Glomerular visceral epithelial cell (primary cell): ENCODE measurements at regions not wholly inside any gene's neighbourhood (a gene's known extent, or its start where the extent isn't known, plus 50 kb on each side); places are given as distances from the start of the nearest gene placed in this dataset.
"Not testable (repeated sequence)": the region's sequence is repeated elsewhere in the genome, so short reads cannot be mapped to it uniquely, and the experiment has no call there.

Source experiments
- DNase-seq: peaks from one replicate; pipeline ENCODE4 v3.0.0-alpha.2; 2016; ENCODE audit errors: extremely low spot score

DNA sequence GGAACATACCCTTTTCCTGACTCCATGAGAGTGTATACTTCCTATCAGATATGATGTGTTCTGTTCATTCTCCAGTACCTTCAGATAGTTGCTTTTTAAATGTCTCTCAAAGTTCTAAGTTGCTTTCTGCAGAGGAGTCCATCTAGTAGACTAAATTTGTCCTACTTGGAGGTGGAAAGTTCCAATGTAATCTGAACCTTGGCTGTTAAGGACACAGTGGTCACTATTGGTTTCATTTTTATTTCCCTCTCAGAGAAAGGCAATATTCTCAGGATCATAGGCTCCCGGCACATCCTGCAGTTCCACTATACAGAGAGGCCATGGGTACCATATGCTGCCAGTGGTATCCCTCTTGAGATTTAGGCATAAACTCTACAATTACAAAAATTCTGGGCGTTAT, 634.6 kb downstream of the LRRC70 start:
- no peak for DNase-seq

DNA sequence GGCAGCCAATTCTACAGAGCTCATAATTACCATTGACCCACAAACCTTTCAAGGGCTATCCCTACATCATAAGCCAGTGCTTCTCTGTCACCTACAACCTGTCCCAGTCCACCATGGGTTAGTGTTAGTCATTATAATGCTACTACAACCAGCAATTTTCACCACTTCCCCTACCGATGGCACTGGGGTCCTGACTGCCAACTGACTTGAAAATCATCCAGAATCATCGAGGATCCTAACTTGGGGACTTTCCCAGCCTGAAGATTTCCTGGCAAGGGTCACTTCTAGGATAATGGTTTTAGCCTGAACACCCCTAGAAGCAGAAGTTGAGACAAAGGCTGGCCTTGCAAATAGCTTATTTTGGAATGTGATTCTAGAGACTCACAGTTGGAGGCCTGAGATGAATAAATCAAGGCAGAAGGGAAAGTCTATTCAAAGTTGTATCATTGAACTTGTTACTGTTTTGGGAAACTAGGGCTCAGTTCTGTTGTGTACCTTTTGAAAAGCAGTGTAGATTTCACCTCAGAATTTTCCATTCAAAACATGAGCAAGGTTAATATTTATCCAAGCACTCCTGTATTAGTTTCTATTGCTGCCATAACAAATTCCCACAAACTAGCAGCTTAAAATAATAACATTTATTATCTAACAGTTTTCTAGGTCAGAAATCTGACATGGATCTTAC, 633.0 kb downstream of the LRRC70 start:
- no peak for DNase-seq

DNA sequence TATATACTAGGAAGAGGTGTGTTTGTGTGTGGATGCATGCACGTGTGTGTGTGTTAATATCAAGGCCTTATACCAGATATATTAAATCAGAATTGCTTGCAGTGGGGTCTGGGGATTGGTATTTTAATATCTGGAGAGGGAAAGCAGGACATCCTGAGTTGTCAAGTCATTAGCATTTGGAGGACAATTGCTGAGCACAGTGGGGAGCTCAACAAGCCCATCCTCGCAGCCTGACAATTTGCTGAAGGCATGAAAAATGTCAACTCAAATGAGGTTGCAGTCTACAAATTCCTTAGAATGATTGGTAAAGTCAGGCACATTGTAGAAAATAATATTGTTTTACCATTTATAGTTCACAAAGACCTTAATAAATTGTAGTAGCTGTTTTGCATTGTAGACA, 627.4 kb downstream of the LRRC70 start:
- no peak for DNase-seq

DNA sequence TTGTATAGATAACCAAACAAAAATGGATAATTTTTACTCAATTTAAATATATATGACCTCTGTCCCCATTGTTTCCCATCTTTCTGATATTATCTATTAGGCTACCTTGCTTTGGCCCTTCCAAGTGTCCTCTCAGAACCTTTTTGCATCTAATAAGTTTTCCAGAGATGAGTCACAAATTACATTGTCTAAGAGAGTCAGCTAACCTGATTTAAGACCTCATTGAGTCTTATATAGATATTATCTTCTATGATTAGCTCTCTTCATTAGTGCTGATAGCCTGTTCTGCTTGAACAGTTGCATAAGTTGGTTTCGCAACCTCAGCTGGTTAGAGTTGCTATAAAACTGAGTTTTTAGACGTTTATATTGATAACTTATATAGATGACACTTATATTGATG, 623.1 kb downstream of the LRRC70 start:
- DNase-seq, result no peak

DNA sequence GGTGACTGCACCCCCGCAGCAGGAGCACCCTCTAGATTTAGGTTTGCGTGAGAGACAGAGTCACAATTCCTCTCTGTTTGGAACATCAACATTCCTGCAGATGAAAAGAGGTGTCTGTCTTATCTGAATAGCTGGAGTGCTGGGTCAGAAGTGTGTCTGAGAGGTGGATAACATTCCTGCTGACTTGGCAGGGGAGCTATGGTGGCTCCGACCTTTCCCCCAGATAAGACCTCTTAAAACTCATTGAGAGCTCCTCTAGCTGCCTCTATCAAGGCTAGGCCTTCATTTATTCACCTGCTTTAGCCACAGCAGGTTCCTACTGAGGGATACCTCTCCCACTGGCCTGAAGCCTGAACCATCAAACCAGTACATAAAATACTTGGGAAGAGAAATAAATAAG, 615.5 kb downstream of the LRRC70 start:
- DNase-seq, result no peak

DNA sequence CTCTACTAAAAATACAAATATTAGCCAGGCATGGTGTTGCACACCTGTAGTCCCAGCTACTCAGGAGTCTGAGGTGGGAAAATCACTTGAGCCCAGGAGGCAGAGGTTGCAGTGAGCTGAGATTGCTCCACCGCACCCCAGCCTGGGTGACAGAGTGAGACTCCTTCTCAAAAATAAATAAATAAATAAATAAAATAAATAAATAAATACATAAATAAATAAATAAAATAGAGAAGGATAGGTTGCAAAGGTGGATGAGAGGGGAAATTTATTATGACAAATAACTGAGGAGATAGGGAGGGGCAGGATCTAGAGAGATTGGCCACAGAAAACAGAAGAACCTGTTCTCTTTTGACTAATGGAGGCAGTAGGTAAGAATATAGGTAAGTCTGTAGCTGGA, 601.6 kb downstream of the LRRC70 start:
- not testable (repeated sequence) for DNase-seq

DNA sequence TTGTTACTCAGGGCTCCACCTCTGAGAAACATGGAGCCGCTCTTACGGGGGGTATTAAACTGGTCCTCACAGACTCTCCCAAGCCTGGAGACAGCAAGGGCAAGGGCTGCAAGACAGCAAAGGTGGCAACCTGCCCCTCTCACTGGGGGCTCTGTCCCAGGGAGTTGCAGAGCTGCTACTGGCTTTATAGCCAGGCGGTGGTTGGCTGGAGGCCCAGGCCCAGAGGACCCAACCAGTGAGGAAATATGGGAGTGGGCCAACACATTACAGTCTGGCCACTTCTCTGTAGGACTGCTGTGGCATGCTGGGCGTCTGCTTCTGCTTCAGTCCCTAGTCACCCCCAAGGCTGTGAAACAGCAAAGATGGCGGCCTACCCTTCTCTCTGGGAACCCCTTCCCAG, 597.2 kb downstream of the LRRC70 start:
- DNase-seq, result no peak

DNA sequence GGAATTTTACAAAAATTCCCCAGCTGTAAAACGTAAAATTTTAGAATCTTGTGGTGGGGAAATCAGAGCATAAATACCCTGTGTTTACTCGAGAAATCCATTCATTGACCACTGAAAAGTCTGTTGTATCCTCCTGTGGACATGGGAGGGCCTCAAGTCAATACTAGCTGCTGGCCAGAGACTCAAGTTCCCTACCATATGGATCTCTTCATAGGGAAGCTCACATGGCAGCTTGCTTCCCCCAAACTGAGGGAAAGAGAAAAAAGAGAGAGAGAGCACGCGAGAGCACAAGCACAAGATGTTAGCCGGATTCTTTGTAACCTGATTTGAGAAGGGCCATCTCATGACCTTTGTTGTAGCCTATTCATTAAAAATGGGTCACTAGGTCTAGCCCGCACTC, 591.9 kb downstream of the LRRC70 start:
- DNase-seq, result no peak

DNA sequence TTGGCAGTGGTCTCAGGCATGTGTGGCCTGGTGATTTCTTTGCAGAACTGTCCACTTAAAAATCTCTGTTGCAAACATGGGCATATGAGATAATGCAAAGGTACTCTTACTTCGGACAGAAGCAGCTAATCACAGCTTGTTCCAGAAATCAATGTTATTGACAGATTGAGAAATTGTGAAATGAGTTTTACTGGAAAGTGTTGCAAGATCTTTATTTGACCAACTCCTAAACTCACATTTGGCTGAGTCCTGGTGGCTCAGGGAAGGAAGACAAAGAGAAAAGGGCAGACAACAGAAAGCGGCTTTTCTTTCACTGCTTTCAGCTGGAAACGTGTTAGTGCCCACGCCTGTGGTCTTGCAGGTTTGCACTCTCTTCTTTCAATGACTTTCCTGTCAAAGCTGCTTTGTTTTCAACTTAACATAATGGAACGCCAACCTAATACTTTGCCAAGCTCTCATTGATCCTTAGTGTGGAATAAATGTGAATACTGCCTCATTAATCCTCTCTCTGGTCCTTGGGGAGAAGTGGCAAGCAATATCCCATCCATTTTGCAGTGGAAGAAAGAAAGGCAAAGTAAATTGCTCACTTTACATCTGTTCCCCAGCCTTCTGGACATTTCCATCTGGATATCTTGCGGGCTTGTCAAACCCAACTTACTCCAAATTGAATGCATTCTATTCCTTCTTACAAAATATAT, 586.4 kb downstream of the LRRC70 start:
- no peak for DNase-seq

DNA sequence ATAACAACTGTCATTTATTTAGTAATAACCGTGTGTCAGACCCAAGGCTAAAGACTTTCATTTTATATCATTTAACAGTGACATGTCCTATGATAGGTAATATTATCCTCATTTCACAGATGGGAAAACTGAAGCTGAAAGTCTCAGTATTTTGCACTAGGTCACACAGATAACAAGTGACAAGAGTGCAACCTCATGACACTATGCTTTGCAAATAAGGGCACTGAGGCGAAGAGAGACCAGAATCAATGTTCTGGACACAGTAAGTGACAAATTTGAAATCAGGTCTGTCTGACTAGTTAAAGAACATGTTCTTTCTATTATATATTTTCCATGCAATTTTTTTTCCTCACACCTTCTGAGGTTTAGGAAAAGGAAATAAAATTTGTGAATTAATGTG, 585.7 kb downstream of the LRRC70 start:
- DNase-seq, result no peak

DNA sequence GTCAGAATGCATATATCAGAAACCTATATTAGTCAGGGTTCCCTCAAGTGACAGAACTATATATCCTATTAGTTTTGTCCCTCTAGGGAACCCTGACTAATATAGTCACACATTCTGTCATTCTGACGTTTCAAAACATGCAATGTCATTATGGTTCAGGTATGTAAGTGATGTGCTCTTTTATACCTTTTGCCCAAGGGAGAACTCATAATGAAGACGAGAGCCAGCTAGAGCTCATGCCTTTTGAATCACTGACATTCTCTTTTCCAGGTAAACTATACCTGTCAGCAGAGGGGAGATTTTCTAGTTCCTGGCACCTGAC, 576.7 kb downstream of the LRRC70 start:
- no peak for DNase-seq

DNA sequence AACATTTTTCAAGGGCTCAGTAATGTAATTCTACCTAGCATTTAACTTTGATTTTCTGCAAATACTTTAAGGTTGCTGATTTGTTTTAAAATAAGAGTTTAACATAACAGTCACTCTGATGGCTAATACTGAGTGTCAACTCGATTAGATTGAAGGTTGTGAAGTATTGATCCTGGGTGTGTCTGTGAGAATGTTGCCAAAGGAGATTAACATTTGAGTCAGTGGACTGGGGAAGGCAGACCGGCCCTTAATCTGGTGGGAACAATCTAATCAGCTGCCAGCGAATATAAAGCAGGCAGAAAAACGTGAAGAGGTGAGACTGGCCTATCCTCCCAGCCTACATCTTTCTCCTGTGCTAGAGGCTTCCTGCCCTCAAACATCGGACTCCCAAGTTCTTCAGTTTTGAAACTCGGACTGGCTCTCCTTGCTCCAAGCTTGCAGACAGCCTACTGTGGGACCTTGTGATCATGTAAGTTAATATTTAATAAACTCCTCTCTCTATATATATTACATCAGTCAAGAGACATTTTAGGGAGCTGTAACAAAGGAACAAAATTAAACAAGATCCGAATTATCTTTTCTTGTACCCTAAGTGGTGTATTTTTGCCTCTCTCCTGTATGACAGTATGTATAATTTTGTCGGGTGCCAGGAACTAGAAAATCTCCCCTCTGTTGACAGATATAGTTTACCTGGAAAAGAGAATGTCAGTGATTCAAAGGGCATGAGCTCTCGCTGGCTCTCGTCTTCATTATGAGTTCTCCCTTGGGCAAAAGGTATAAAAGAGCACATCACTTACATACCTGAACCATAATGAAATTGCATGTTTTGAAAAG, 576.1 kb downstream of the LRRC70 start:
- DNase-seq, result no peak

DNA sequence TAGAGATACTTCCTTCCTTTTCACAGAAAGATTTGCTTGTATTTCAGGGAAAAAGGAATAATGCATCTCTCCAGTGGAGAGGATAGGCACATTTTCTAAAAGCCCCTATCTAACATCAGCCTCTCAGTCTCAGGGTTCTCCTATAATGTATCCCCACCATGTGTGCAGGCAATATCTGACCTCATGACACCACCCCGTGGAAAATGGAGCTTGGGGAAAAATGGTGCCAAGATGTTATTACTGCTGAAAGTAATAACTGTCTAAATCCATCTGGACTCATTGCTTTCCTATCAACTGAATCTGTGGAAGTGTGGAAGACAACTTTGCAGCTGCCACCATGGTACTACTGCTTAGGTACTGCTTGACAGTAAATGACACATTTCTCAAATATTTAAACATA, 574.3 kb downstream of the LRRC70 start:
- no peak for DNase-seq

DNA sequence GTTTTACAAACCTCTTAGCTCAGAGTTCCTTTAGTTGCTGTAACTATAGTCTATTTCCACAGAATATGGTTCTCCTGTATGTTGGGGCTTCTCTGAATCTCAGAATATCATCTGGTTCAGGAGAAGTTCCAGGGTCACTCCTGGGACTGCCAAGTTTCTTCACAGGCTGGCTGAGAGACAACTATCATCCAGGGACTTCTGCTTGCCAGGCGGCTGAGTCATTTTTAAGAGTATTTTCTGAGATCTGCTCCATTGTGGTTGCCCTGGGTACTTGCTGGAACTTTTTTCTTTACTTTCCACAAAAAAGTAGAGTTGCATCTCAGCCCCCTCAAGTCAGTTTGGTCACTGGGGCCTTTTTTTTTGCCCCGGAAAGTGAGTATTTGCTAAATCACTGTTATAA, 566.5 kb downstream of the LRRC70 start:
- DNase-seq, result no peak

DNA sequence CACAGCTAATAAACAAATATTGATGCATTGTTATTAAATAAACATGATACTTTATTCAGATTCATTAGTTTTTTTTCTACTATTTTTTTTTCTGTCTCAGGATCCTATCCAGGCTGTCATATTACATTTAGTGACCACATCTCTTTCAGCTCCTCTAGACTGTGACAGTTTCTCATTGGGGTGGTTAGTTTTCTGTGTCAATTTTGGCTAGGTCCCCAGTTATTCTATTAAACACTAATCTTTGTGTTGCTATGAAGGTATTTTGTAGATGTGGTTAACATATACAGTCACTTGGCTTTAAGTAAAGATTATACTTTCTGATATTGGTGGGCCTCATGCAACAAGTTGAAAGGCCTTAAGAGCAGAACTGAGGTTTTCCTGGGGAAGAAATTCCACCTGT, 563.0 kb downstream of the LRRC70 start:
- DNase-seq, result peak; percentile 15

DNA sequence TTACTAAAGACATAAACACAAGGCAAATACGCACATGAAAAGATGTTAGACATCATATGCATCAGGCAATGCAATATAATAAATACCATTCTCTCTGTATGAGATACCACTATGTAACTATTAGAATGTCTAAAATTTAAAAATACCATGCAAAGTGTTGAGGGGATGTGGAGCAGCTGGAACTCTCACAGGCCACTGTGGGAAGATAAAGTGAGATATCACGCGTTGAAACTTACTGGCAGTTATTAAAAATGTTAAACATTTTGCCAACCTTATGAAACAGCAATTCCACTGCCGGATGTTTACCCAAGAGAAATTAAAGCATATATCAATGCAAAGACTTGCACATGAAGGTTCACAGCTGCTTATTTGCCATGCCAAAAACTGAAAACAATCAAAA, 556.7 kb downstream of the LRRC70 start:
- DNase-seq, result no peak

DNA sequence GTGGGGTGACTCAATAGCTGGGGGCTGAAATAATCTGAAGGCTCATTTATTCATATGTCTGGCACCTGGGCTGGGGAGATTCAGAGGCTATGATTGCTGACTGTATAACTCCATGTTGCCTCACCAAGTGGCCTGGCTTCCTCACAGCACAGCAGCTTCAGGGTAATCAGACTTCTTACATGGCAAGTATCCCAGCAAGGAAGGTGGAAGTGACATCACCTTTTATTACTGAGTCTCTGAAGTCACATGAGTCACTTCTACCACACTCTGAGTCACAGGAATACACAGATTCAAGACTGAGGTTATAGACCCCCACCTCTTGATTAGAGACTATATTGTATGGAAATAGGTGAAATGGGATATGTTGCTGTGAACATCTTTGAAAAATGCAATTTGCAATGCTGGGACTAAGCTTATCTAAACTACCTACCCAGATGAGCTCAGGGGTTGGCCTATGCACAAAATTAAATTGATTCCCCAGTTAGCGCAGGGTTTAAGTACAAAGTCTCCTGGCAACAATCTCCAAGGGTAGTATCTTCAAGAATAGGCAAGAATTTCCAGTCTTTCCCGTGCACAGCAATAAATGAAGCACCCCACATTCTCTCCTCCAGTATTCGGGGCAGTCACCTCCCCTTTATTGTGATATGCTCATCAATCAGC, 553.1 kb downstream of the LRRC70 start:
- DNase-seq, result peak; percentile 78

DNA sequence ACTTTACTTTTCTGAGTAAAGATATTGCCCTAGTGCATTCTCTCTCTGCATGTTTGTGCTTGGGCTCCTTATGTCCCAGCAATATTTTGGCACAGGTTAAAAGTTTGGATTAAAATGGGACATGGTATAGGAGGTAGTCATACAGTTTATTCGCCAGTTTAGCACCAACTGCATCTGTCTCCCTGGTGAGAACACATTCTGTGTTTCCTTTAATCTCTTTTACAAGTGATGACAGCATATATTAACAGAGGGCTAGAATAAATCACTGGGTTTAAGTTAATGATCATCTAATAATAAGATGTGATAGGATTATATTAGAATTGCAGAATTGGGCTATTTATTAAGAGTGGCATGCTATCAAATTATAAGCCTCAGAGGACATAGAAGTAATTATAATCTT, 550.1 kb downstream of the LRRC70 start:
- DNase-seq, result no peak

DNA sequence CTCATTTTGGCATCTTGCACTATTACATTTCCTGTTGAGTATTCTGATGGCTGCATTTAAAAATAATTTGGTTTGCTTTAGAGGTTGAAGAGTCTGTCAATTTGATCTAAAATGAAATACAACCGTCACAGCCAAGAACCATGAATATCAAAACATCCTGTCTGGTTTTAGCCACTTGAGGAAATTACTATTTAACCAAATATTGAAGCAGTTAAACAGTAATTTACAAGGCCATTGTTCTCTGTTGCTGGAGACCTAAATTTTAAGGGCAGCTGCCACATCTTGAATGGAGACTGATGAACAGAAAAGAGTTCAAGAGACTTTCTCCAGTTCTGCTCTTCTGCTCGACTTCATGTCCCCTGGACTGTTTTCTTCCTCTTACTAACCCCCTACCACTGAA, 549.4 kb downstream of the LRRC70 start:
- DNase-seq, result peak; percentile 26

DNA sequence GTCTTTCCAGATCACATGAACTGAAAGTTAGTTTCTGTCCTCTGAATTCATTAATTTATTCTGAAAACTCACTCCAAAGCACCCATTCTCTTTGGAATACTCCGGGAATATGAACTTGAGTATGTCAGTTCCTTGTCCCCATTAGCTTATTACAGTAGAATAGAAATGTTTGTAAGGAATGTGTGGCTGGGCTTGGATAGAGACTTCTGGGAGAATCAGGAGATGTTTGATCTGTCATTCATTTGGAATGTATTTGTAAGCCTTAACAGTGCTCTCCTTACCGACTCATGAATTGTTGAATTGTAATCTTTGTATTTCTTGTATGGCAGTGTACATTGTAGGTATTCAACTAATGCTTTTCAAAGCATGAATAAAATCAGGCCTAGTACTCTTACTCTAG, 548.4 kb downstream of the LRRC70 start:
- DNase-seq, result peak; percentile 70

DNA sequence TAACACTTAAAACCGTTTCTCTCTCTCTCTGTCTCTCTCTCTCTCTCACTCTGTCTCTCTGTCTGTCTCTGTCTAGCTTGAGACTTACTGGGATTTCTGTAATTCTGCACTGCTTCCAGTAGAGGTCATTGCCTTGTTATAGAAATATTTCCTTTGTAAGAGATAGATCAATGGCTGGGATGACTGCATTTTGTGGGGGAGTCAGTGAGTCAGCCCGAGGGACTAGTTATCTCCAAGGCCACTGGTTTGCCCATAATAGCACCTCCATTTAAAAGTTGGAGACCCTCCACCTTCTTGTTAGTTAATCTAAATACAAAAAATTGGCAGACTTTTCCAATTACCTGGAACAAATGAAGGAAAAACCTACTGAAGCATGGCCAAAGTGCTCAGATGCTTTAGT, 547.2 kb downstream of the LRRC70 start:
- peak; percentile 62 for DNase-seq

DNA sequence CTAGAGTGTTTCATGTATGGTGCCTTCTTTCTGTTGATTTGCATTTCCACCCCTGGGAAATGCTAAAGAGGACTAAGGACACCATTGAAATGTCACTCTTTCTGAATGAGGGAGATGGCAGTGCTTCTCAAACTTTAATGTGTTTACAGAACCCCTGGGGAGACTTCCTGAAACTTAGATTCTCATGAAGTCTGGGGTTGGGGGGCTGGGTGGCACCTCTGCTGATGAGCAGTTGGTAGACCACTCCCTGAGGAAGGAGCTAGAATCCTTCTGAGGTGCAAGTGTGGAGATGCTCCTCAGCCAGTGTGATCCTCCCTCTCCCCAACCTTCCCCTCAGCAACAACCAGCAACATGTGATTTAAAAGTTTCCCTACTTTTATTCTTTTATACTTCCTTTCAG, 546.8 kb downstream of the LRRC70 start:
- no peak for DNase-seq

DNA sequence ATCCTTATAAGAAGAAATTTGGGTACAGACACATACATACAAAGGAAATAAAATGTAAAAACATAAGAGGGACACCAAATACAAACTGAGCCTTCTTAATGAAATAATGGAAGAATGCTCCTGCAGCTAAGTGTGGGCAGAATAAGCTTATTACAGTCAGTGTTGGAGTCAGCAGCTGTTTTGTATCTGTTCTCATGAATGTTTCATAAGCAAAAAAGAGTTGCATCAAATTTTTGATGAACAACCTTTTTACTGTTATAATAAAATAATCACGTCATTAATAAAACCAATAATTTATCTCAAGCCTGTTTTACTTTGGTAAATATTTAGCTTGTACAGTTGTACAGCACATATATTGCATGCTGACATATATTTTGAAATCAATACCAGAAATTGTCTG, 545.6 kb downstream of the LRRC70 start:
- no peak for DNase-seq
